Lung (tissue), 11 donors: ENCODE measurements at regions not wholly inside any gene's neighbourhood (a gene's known extent, or its start where the extent isn't known, plus 50 kb on each side); places are given as distances from the start of the nearest gene placed in this dataset.

Source experiments
- ATAC-seq: fragments of 200-7000 bp; cut with Tn5 transposase; one replicate; pipeline ENCODE4 v1.9.1; 2020; ENCODE audit warnings: moderate number of reproducible peaks; ENCODE audit not compliant: insufficient read depth, low FRiP score
- DNase-seq, 3 donors: peaks; one replicate each; pipeline ENCODE4 v3.0.0-alpha.2; 2013 to 2017
- H3K27ac ChIP-seq, 2 donors: one replicate each; pipeline ENCODE4 v1.5.1; 2013; ENCODE audit warnings: mild to moderate bottlenecking in 2 of 2, moderate library complexity in 2 of 2, control low read depth in 1 of 2, inconsistent platforms in 1 of 2, low read depth in 1 of 2, low read length in 1 of 2
- H3K27me3 ChIP-seq, 3 donors: one replicate each; pipeline ENCODE4 v1.5.1; 2013; ENCODE audit warnings: low read length in 2 of 3; ENCODE audit not compliant: control insufficient read depth in 3 of 3, insufficient read depth in 3 of 3
- H3K36me3 ChIP-seq, 4 donors: one replicate each; pipeline ENCODE4 v1.5.1; 2013; ENCODE audit warnings: low read length in 4 of 4, mild to moderate bottlenecking in 1 of 4, moderate library complexity in 1 of 4; ENCODE audit not compliant: control insufficient read depth in 4 of 4, insufficient read depth in 4 of 4
- H3K4me1 ChIP-seq, 5 donors: one replicate each; pipeline ENCODE4 v1.5.1; 2013; ENCODE audit warnings: low read length in 5 of 5, mild to moderate bottlenecking in 2 of 5, moderate library complexity in 1 of 5; ENCODE audit not compliant: control insufficient read depth in 5 of 5, insufficient read depth in 5 of 5
- H3K4me3 ChIP-seq: one replicate; pipeline ENCODE4 v1.5.1; 2013; ENCODE audit warnings: mild to moderate bottlenecking, control low read depth, moderate library complexity
- H3K9ac ChIP-seq, 2 donors: one replicate each; pipeline ENCODE4 v1.5.1; 2013; ENCODE audit warnings: low read length in 2 of 2, control low read depth in 1 of 2; ENCODE audit not compliant: insufficient read depth in 1 of 2
- H3K9me3 ChIP-seq, 4 donors: one replicate each; pipeline ENCODE4 v1.5.1; 2013; ENCODE audit warnings: low read length in 3 of 4, mild to moderate bottlenecking in 1 of 4, moderate library complexity in 1 of 4; ENCODE audit not compliant: control insufficient read depth in 4 of 4, insufficient read depth in 3 of 4
- WGBS, 2 donors: extraction: QIAGEN DNeasy Blood & Tissue Kit; methylation state at CpG; one replicate each; pipeline ENCODE4 v1.1.7; 2013; 5-methylcytosine and 5-hydroxymethylcytosine counted together
- TF ChIP-seq, protein P1 (sequence below): IDR thresholded peaks from 2 replicates; pipeline ENCODE4 v1.5.1; 2012; ENCODE audit warnings: mild to moderate bottlenecking; ENCODE audit errors: control extremely low read depth, extremely low read depth
- donor health status: control.
- donor health status: control.
- donor health status: Bipolar disorder and iron deficiency.
- donor health status: healthy.
- donor health status: DM: yes; HTN: yes; CAD: no.

GRCh38 chr4:35970366-35970960, 273.9 kb downstream of the ARAP2 start:
- H3K4me1 ChIP-seq = no peaks in the 10 kb centered on the region
- H3K27me3 ChIP-seq = no peaks in the 10 kb centered on the region
- no peaks in the 10 kb centered on the region for H3K36me3 ChIP-seq
- no peak for DNase-seq
- H3K4me3 ChIP-seq = no peak overlapping the region
- TF ChIP-seq, protein P1, sequence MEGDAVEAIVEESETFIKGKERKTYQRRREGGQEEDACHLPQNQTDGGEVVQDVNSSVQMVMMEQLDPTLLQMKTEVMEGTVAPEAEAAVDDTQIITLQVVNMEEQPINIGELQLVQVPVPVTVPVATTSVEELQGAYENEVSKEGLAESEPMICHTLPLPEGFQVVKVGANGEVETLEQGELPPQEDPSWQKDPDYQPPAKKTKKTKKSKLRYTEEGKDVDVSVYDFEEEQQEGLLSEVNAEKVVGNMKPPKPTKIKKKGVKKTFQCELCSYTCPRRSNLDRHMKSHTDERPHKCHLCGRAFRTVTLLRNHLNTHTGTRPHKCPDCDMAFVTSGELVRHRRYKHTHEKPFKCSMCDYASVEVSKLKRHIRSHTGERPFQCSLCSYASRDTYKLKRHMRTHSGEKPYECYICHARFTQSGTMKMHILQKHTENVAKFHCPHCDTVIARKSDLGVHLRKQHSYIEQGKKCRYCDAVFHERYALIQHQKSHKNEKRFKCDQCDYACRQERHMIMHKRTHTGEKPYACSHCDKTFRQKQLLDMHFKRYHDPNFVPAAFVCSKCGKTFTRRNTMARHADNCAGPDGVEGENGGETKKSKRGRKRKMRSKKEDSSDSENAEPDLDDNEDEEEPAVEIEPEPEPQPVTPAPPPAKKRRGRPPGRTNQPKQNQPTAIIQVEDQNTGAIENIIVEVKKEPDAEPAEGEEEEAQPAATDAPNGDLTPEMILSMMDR = no peak
- no peak overlapping the region for H3K27ac ChIP-seq
- WGBS, 2 donors = 94 to 97% methylated on average over 1 of the region's 1 CpG
- H3K9ac ChIP-seq = no peak overlapping the region
- no peak for ATAC-seq
- H3K9me3 ChIP-seq = peaks cover 0 to 4% (median 0%) of the 10 kb centered on the region in 4 donors

DNA sequence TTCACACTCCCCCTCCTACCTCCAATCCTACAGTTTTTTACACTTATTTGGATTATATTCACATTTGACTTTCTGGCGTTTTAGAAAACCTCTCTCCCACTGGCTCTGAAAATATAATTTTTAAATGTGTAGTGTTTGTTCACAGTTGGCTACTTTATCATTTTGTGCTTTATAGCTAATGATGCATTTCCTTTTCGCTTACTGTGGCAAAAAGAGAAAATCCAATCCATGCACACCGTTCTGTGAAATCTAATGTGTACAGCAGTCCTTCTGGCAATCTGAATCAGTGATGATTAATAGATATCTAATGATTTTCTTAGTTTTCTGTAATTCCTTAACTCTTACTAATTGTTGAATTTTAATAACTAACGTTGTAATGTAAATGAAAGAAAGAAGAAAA, 271.5 kb downstream of the ARAP2 start:
- H3K27me3 ChIP-seq = no peaks in the 10 kb centered on the region
- ATAC-seq = no peak
- no peak overlapping the region for H3K9ac ChIP-seq
- H3K4me3 ChIP-seq = no peak overlapping the region
- no peaks in the 10 kb centered on the region for H3K4me1 ChIP-seq
- H3K36me3 ChIP-seq = no peaks in the 10 kb centered on the region
- DNase-seq = no peak
- peaks cover 0 to 4% (median 0%) of the 10 kb centered on the region in 4 donors for H3K9me3 ChIP-seq
- TF ChIP-seq, protein P1 = no peak
- WGBS, 2 donors = 38 to 44% methylated on average over 4 of the region's 4 CpGs
- no peak overlapping the region for H3K27ac ChIP-seq

DNA sequence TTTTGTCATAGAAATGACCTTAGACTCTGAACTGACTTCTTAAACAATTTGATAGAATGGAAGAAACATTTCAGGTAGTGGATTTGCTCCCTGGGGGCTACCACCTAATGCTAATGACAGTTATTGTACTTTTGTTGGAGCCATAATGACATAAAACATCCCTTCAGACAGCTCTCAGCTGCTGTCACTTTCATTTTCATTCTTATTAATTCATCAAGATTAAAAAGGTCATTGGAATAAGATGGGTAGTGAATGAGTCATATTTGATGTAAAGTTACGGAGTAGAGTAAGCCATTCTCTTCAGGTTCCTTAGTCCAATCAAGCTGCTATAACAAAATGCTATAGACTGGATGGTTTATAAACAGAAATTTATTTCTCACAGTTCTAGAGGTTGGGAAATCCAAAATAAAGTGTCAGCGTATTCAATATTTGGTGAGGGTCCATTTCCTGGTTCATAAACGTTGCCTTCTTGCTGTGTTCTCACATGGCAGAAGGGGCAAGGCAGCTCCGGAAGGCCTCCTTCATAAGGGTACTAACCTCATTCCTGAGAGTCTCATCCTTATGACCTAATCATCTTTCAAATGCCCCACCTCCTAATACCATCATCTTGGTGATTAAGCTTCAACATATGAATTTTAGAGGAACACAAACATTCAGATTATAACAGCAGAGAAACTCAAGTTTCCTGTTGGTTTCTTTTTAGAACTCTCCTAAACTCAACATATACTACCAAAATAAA, 268.5 kb downstream of the ARAP2 start:
- Histone ChIP-seq H3K4me1 (no peaks in the 10 kb centered on the region), H3K9me3 (peaks cover 0 to 4% (median 0%) of the 10 kb centered on the region in 4 donors), H3K27ac (no peak overlapping the region), H3K36me3 (no peaks in the 10 kb centered on the region), H3K9ac (no peak overlapping the region), H3K27me3 (no peaks in the 10 kb centered on the region), H3K4me3 (no peak overlapping the region)
- 81 to 88% methylated on average over 4 of the region's 4 CpGs for WGBS, 2 donors
- DNase-seq (no peak), ATAC-seq (no peak)
- TF ChIP-seq, protein P1 = no peak
